ENCODE measurements at regions not wholly inside any gene's neighbourhood (a gene's known extent, or its start where the extent isn't known, plus 50 kb on each side); places are given as distances from the start of the nearest gene placed in this dataset.

DNA sequence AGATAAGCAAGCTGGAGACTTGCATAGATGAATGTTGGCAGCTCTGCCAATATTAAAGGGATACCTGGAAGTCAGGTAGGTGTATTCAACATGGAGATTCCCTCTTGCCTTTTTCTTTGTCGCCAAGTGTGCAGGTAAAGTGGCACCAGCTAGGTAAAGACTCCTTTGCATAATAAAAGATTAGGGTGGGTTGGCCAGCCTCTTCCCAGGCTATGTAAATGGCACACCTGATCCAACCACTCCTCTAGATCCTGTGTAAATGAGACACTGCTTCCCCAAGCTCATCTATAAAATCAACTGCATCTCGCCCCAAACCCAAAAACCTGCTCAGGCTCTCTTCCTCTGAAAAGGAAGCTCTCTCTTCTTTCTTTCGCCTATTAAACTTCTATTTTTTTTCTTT, 100.8 kb upstream of the DSCAM start:
- Mint-ChIP-seq H3K9me3 (peaks cover 4% of the 10 kb centered on the region), H3K36me3 (ENCODE audit: low read depth) (no peaks in the 10 kb centered on the region), H3K4me1 (no peaks in the 10 kb centered on the region), H3K27me3 (peaks cover 1% of the 10 kb centered on the region), H3K4me3 (no peak overlapping the region), H3K27ac (no peak overlapping the region)
- no peak for ATAC-seq (replicated peaks)

DNA sequence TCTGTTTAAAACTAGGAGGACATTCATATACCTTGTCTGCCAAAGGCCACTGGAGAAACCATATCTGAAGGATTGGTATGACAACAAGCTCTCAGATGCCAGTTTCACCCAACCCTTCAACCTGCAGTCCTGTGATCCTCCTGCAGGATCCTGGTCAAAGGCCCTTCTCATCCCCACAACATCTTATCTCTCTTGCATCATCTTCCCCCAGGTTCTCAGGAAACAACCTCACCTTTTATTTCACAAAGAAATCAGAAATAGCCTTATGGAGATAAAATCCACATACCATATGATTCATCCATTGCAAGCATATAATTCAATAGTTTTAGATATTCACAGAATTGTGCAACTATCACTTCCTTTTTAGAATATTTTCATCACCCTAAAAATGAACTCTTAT, 104.0 kb upstream of the DSCAM start:
- no peak overlapping the region for H3K4me3 Mint-ChIP-seq
- H3K9me3 Mint-ChIP-seq, result no peaks in the 10 kb centered on the region
- H3K27me3 Mint-ChIP-seq, result peaks cover 4% of the 10 kb centered on the region
- ATAC-seq (replicated peaks), result no peak
- H3K27ac Mint-ChIP-seq, result no peak overlapping the region
- no peaks in the 10 kb centered on the region for H3K36me3 Mint-ChIP-seq (ENCODE audit: low read depth)
- H3K4me1 Mint-ChIP-seq, result no peaks in the 10 kb centered on the region

DNA sequence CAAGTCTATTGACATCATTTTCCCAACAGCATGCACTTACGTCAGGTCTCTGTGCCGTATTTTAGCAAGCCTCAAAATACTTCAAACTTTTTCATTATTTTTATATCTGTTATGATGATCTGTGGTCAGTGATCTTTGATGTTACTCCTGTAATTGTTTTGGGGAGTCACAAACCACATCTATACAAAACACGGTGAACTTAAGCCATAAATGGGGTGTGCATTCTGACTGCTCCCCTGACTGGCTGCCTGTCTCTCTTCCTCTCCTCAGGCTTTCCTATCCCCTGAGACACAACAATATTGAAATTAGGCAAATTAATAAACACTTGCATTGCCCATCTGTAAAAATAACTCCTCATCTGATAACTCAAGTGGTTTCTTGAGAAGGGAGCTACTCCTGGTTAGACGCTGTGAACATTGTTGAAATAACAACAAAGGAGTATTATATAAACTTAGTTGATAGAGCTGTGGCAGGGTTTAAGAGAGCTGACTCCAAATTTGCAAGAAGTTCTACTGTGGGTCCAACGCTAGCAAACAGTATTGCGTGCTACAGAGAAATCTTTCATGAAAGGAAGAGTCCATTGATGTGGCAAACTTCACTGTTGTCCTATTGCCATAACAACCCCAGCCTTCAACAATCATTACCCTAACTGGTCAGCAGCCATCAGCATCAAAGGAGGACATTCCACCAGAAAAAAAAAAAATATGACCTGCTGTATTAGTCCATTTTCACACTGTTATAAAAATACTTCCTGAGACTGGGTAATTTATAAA, 105.8 kb upstream of the DSCAM start:
- Mint-ChIP-seq H3K4me3 (no peak overlapping the region), H3K27ac (no peak overlapping the region), H3K4me1 (no peaks in the 10 kb centered on the region), H3K27me3 (peaks cover 20% of the 10 kb centered on the region), H3K36me3 (ENCODE audit: low read depth) (no peaks in the 10 kb centered on the region), H3K9me3 (no peaks in the 10 kb centered on the region)
- no peak for ATAC-seq (replicated peaks)

DNA sequence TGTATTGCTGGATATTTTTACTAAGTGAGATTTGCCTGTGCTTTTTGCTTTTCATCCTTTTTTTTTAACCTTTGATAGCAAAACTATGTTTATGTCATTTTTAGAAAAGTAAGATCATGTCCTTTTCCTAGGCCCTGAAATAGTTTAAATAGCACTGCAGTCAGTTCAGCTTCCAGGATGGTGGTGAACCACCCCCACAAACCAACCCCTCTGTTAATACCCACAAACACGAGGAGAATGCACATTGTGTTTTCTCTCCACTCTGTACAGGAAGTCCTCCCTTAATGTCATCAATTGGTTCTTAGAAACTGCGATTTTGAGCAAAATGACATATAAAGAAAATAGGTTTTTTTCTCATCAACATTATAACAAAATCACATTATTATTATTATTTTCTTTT, 117.7 kb upstream of the DSCAM start:
- H3K27me3 Mint-ChIP-seq, result peaks cover 17% of the 10 kb centered on the region

DNA sequence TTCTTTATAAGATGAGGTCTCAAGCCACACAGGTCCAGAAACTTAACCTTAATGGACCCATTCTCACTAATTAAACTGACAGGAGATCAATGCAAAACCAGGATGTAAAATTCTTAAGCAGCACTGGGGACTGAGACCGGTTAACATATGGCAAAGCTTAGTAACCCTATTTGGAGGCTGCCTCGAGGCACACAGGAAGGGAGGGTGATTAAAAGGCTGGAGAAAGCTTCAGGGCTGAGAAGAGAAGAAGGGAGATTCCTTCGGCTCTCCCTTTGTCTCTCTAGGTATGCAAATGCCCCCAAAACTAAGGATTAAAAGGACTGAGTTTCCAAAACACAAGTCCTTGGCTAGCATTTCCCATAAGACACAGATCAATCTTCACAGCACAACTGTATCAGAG, 120.8 kb upstream of the DSCAM start:
- Mint-ChIP-seq H3K36me3 (ENCODE audit: low read depth) (no peaks in the 10 kb centered on the region), H3K9me3 (no peaks in the 10 kb centered on the region), H3K4me1 (no peaks in the 10 kb centered on the region), H3K4me3 (no peak overlapping the region), H3K27ac (no peak overlapping the region), H3K27me3 (peaks cover 23% of the 10 kb centered on the region)
- no peak for ATAC-seq (replicated peaks)

More for the DNA sequence above, 117.7 kb upstream of the DSCAM start:
- H3K9me3 Mint-ChIP-seq, result peaks cover 3% of the 10 kb centered on the region
- no peak overlapping the region for H3K27ac Mint-ChIP-seq
- H3K36me3 Mint-ChIP-seq (ENCODE audit: low read depth), result no peaks in the 10 kb centered on the region
- no peaks in the 10 kb centered on the region for H3K4me1 Mint-ChIP-seq
- no peak for ATAC-seq (replicated peaks)
- H3K4me3 Mint-ChIP-seq, result no peak overlapping the region

DNA sequence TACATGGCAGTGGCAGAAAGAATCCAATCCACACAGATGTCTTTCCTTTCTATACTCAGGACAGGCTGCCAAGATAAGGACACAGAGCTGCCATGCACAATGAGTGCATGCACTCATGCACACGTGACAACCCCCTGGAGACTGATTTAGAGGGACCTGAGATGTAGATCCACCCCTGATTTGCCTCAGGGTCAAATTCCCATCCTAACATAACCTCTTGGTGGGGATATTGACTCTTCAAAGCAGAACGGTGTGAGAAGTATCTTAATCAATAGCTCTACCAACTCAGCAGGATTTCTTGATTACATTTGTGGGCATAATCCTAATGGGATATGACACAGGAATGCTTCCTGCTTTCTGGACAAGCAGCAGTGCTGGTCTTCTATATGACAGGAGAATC, 125.2 kb upstream of the DSCAM start:
- Mint-ChIP-seq H3K27me3 (peaks cover 22% of the 10 kb centered on the region), H3K4me1 (no peaks in the 10 kb centered on the region), H3K4me3 (no peak overlapping the region), H3K9me3 (no peaks in the 10 kb centered on the region), H3K27ac (no peak overlapping the region), H3K36me3 (ENCODE audit: low read depth) (no peaks in the 10 kb centered on the region)
- ATAC-seq (replicated peaks), result no peak

DNA sequence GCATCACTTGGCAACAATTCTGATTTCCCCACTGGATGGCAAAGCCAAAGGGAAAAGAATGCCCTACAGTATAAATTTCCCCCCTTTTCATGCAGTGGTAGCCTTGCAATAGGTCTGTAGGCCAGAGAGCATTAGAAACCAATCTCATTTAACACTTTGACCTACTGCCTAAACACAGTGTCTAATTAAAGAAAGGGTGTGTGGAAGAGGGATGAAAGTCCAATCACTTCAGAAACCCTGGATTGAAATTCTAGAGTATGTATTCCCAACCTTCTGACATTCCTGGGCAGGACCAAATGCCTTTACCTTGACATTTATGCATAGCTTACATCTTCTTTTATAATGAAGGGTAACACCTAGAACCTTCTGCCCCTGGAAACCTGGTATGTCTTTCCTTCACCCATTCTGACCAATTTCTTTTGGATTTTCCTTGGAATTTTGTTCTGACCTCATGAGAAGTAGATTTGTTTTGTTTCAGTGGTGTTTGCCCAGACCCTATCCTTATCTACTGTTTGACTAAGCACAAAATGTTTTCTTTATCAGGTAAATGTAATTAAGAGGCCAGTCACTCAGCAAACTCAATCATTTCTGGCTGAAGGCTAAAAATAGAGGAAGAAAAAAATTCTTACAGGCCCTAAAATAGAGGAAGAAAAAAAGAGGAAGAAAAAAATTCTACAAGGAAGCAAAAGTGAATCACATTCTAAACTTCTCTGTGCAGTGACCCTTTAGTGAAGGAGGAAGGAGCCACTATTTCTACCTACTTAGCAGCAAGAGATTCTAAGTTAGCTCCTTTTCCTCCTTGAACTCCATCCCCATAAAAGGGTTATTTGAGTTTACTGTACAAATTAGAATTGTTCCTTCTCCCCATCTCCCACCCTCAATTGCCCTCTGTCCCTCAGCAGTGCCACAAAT, 129.5 kb upstream of the DSCAM start:
- H3K27ac Mint-ChIP-seq, result no peak overlapping the region
- H3K27me3 Mint-ChIP-seq, result peaks cover 17% of the 10 kb centered on the region
- H3K4me3 Mint-ChIP-seq, result no peak overlapping the region
- H3K36me3 Mint-ChIP-seq (ENCODE audit: low read depth), result no peaks in the 10 kb centered on the region
- no peak for ATAC-seq (replicated peaks)
- no peaks in the 10 kb centered on the region for H3K4me1 Mint-ChIP-seq
- H3K9me3 Mint-ChIP-seq, result peaks cover 8% of the 10 kb centered on the region

DNA sequence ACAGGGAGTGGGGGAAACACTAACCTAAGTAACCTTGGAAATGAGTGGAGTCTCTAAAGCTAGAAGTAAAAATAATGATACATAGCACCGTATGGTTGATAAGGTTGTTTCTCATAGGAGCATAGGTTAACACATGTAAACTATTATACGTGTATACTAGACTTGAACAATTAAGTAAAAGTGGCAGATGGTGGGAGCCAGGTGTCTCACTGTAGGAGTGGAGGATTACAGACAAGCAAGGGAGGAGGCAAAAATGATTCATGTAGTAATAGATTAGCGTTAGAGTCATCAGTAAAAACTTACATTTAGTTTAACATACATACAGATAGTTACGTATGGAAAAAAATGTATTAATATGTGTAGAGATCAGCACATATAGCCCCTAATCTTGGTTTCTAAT, 138.4 kb upstream of the DSCAM start:
- Mint-ChIP-seq H3K4me1 (no peaks in the 10 kb centered on the region), H3K9me3 (peaks cover 7% of the 10 kb centered on the region), H3K27ac (no peak overlapping the region), H3K27me3 (peaks cover 6% of the 10 kb centered on the region), H3K36me3 (ENCODE audit: low read depth) (no peaks in the 10 kb centered on the region), H3K4me3 (no peak overlapping the region)
- ATAC-seq (replicated peaks), result no peak

DNA sequence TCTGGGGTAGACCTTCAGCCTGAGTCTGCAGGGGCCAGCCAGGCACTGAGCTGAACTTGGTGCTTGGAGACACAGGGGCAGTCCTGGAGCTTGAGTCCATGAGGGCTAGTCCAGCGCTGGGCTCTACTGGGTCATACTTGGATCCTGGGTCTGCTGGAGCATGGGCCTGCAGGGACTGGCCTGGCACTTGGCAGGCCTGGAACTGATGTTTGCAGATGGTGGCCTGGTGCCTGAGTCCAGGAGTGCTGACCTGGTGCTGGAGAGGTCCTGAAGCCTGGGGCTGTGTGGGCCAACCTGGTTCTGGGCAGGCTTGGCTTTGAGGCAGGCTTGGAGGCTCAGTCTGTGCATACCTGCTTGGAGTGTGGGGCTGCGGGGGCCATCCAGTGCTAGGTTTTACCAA, 143.4 kb upstream of the DSCAM start:
- ATAC-seq (replicated peaks), result no peak
- H3K36me3 Mint-ChIP-seq (ENCODE audit: low read depth), result no peaks in the 10 kb centered on the region
- H3K27ac Mint-ChIP-seq, result no peak overlapping the region
- no peaks in the 10 kb centered on the region for H3K9me3 Mint-ChIP-seq
- no peaks in the 10 kb centered on the region for H3K4me1 Mint-ChIP-seq
- no peaks in the 10 kb centered on the region for H3K27me3 Mint-ChIP-seq
- no peak overlapping the region for H3K4me3 Mint-ChIP-seq

DNA sequence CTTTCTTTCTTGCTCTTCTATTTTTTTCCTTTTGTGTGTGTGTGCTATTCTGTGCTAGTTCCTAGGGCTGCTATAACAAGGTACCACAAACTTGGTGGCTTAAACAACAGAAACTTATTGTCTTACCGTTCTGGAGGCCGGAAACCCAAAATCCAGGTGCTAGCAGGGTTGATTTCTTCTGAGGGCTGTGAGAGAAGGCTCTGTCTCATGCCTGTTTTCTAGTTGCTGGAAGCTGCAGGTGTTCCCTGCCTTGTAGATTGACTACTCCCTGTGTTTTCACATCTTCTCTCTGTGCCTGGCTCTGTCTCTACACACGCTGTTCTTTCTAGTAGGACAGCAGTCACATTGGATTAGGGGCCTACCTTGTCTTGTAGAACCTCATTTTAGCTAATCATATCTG, 150.9 kb upstream of the DSCAM start:
- Mint-ChIP-seq H3K36me3 (ENCODE audit: low read depth) (no peaks in the 10 kb centered on the region), H3K27me3 (peaks cover 5% of the 10 kb centered on the region), H3K4me3 (no peak overlapping the region), H3K4me1 (no peaks in the 10 kb centered on the region), H3K9me3 (peaks cover 15% of the 10 kb centered on the region), H3K27ac (no peak overlapping the region)
- ATAC-seq (replicated peaks), result no peak

DNA sequence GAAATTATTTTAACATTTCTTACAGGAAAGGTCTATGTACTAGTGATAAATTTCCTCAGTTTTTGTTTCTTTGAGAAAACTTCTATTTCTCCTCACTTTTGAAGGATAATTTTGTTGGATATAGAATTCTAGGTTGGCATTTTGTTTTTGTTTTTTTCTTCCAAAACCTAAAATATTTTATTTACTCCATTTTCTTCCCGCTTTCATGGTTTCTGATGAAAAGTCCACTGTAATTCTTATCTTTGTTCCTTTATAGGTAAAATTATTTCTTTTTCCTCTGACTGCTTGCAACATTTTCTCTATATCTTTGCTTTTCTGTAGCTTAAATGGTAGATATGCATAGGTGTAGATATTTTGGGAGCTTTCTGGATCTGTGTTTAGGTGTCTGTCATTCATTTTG, 153.9 kb upstream of the DSCAM start:
- peaks cover 9% of the 10 kb centered on the region for H3K27me3 Mint-ChIP-seq
- no peaks in the 10 kb centered on the region for H3K4me1 Mint-ChIP-seq

DNA sequence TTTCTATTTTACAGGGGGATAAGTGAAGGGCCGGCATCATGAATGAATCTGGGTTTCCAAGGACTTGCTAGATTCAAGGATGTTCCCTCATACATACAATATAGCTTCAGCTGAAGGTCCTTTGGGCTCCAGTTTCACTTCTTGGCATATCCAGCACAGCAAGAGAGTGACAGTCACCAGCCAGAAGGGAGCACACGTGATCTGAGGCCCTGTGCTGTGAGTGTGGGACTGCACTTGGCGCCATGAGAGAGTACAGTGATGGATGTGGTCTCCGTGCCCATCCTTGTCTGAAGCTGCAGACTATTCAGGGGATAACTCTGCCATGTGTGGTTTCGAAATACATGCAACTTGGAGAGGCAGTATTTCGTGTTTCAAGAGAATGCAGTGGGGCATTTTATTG, 159.7 kb upstream of the DSCAM start:
- H3K27ac Mint-ChIP-seq, result no peak overlapping the region
- peaks cover 5% of the 10 kb centered on the region for H3K9me3 Mint-ChIP-seq
- no peak overlapping the region for H3K4me3 Mint-ChIP-seq
- no peaks in the 10 kb centered on the region for H3K36me3 Mint-ChIP-seq (ENCODE audit: low read depth)
- ATAC-seq (replicated peaks), result no peak
- H3K4me1 Mint-ChIP-seq, result no peaks in the 10 kb centered on the region
- peaks cover 10% of the 10 kb centered on the region for H3K27me3 Mint-ChIP-seq

More for the DNA sequence above, 153.9 kb upstream of the DSCAM start:
- no peaks in the 10 kb centered on the region for H3K36me3 Mint-ChIP-seq (ENCODE audit: low read depth)
- H3K27ac Mint-ChIP-seq, result no peak overlapping the region
- H3K9me3 Mint-ChIP-seq, result peaks cover 15% of the 10 kb centered on the region
- ATAC-seq (replicated peaks), result no peak
- no peak overlapping the region for H3K4me3 Mint-ChIP-seq

DNA sequence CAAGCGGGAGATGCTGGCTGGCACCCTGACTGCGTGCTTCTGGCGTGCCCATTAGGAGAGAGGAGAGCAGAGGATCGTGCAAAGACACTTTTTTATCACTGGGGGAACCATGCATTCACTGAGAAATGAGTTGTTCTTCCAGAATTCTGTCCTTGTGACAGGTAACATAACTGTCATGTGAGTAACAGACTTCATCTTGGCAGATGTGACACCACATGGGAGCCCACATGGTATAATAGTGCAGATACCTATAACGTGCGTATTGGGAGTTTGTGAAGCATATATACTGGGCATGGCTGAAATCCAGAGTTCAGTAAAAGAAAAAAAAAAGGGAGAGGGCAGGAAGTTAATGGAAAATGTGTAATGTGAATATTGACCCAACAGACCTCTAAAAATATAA, 159.6 kb upstream of the BACE2 start:
- H3K27ac Mint-ChIP-seq, result no peak overlapping the region
- ATAC-seq (replicated peaks), result no peak
- no peak overlapping the region for H3K4me3 Mint-ChIP-seq
- no peaks in the 10 kb centered on the region for H3K9me3 Mint-ChIP-seq
- peaks cover 10% of the 10 kb centered on the region for H3K27me3 Mint-ChIP-seq
- no peaks in the 10 kb centered on the region for H3K4me1 Mint-ChIP-seq
- no peaks in the 10 kb centered on the region for H3K36me3 Mint-ChIP-seq (ENCODE audit: low read depth)

DNA sequence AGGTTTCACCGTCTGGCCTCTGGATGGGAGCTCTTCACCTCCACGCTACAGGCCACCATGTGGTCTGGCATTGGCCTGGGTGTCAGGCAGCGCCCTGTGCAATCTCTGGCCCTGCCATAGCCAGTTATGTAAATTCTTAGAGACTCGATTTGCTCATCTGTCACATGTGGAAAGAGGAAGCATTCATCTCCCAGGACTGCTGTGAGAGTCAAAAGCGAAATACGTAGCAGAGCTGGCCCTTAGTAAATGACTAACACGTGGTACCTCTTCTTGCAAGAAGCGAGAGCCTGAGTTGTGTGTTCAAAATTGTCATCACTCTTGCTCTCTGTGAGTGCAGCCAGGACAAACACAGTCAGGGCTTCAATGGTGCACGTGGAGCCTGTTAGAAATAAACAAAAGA, 159.0 kb upstream of the BACE2 start:
- Mint-ChIP-seq H3K27me3 (peaks cover 10% of the 10 kb centered on the region), H3K9me3 (no peaks in the 10 kb centered on the region), H3K4me3 (no peak overlapping the region), H3K4me1 (no peaks in the 10 kb centered on the region), H3K27ac (no peak overlapping the region), H3K36me3 (ENCODE audit: low read depth) (no peaks in the 10 kb centered on the region)
- no peak for ATAC-seq (replicated peaks)
